B cell (primary cell): ENCODE measurements at regions not wholly inside any gene's neighbourhood (a gene's known extent, or its start where the extent isn't known, plus 50 kb on each side); places are given as distances from the start of the nearest gene placed in this dataset. TPM values are rescaled to one million over a fixed set of nuclear protein-coding genes. Genes with fewer than 3 reads are reported as not detected.

Experiments used
- ATAC-seq: fragments of 200-7000 bp; cut with Tn5 transposase; one replicate; pipeline ENCODE4 v1.10.0; 2021; ENCODE audit warnings: low read depth, mild to moderate bottlenecking, moderate number of reproducible peaks, moderate library complexity
- CTCF ChIA-PET: fragments of 350-600 bp; sonication (Branson Sonifier 250); formaldehyde crosslinking; loops from one replicate; lab custom pipeline; 2021; ENCODE audit warnings: antibody characterized with exemption, inconsistent platforms; lab: Charles Lee
- POLR2A ChIA-PET: fragments of 350-600 bp; sonication (Branson Sonifier 250); formaldehyde crosslinking; loops from one replicate; lab custom pipeline; 2021; ENCODE audit warnings: antibody characterized with exemption; lab: Charles Lee
- DNase-seq: peaks from one replicate; pipeline ENCODE4 v3.0.0; 2013
- H2AFZ ChIP-seq: 2 replicates; pipeline ENCODE4 v1.6.1; 2012; ENCODE audit warnings: mild to moderate bottlenecking, low read depth, low read length; ENCODE audit not compliant: insufficient read depth, poor library complexity, severe bottlenecking
- H3K27ac ChIP-seq, 2 donors: 1 replicate in 1 of 2; 2 replicates in 1 of 2; pipeline ENCODE4 v1.5.1; 2012 to 2013; ENCODE audit warnings: low read length in 2 of 2, mild to moderate bottlenecking in 2 of 2, moderate library complexity in 1 of 2
- H3K27me3 ChIP-seq, 4 experiments: fragments of 200-600 bp in 1 of 4; sonication (generic) in 1 of 4; replicated peaks in 1 of 4; 1 replicate in 2 of 4; 2 replicates in 2 of 4; pipeline versions ENCODE4 v1.6.1 to v1.7.0; 2013 to 2016; ENCODE audit warnings: low read length in 3 of 4, mild to moderate bottlenecking in 2 of 4, mixed read lengths in 1 of 4, moderate library complexity in 1 of 4; ENCODE audit not compliant: insufficient read depth in 4 of 4, control insufficient read depth in 3 of 4; ENCODE audit errors: control extremely low read depth in 1 of 4
- H3K36me3 ChIP-seq, 2 experiments: replicated peaks in 1 of 2; 1 replicate in 1 of 2; 2 replicates in 1 of 2; pipeline versions ENCODE4 v1.6.1 to v1.7.1; 2013; ENCODE audit warnings: low read length in 1 of 2; ENCODE audit not compliant: insufficient read depth in 2 of 2, control insufficient read depth in 1 of 2; ENCODE audit errors: control extremely low read depth in 1 of 2, extremely low read depth in 1 of 2
- H3K4me1 ChIP-seq, 2 donors: fragments of 200-600 bp in 1 of 2; sonication (generic) in 1 of 2; 1 replicate in 1 of 2; 2 replicates in 1 of 2; pipeline versions ENCODE4 v1.5.1 to v1.6.1; 2013 to 2017; ENCODE audit warnings: low read length in 2 of 2; ENCODE audit not compliant: control insufficient read depth in 2 of 2, insufficient read depth in 2 of 2
- H3K4me2 ChIP-seq: replicated peaks from 2 replicates; pipeline ENCODE3; 2012; ENCODE audit warnings: mild to moderate bottlenecking, low read depth, low read length; ENCODE audit not compliant: poor library complexity, severe bottlenecking
- H3K4me3 ChIP-seq, 5 experiments: fragments of 200-600 bp in 1 of 5; sonication (generic) in 1 of 5; 1 replicate in 3 of 5; 2 replicates in 2 of 5; pipeline versions ENCODE4 v1.5.1 to v1.7.0; 2011 to 2016; ENCODE audit warnings: low read length in 4 of 5, mild to moderate bottlenecking in 4 of 5, low read depth in 2 of 5, control low read depth in 1 of 5, moderate library complexity in 1 of 5; ENCODE audit not compliant: insufficient read depth in 1 of 5; ENCODE audit errors: control extremely low read depth in 1 of 5, extremely low read depth in 1 of 5
- H3K79me2 ChIP-seq: fragments of 200-600 bp; sonication (generic); one replicate; pipeline ENCODE4 v1.6.0; 2016; ENCODE audit warnings: low read length; ENCODE audit not compliant: control insufficient read depth, insufficient read depth
- H3K9ac ChIP-seq: fragments of 200-600 bp; sonication (generic); 2 replicates; pipeline ENCODE4 v1.6.1; 2017; ENCODE audit warnings: mild to moderate bottlenecking, low read length, moderate library complexity
- H3K9me3 ChIP-seq, 3 donors: one replicate each; pipeline versions ENCODE4 v1.6.1 to v1.7.1; 2013; ENCODE audit warnings: low read length in 2 of 3; ENCODE audit not compliant: control insufficient read depth in 2 of 3, insufficient read depth in 1 of 3; ENCODE audit errors: control extremely low read depth in 1 of 3
- H4K20me1 ChIP-seq: 2 replicates; pipeline ENCODE4 v1.6.0; 2012; ENCODE audit warnings: mild to moderate bottlenecking, low read length; ENCODE audit not compliant: insufficient read depth, control insufficient read depth, poor library complexity, severe bottlenecking
- H3K27ac Mint-ChIP-seq: one replicate; pipeline ENCODE4 v1.8.0; 2021; ENCODE audit warnings: mixed read lengths
- H3K27me3 Mint-ChIP-seq: one replicate; pipeline ENCODE4 v1.8.0; 2021; ENCODE audit warnings: mixed read lengths
- H3K4me1 Mint-ChIP-seq: one replicate; pipeline ENCODE4 v1.8.0; 2021; ENCODE audit warnings: mixed read lengths
- H3K4me3 Mint-ChIP-seq: one replicate; pipeline ENCODE4 v1.8.0; 2021; ENCODE audit warnings: mixed read lengths
- H3K9me3 Mint-ChIP-seq: one replicate; pipeline ENCODE4 v1.8.0; 2022; ENCODE audit warnings: mixed read lengths; ENCODE audit not compliant: insufficient read depth
- CTCF ChIP-seq: fragments of 200-600 bp; IDR thresholded peaks from one replicate; pipeline ENCODE4 v1.8.0; 2022; ENCODE audit warnings: antibody characterized with exemption, mild to moderate bottlenecking
- EZH2 ChIP-seq: IDR thresholded peaks from 2 replicates; pipeline ENCODE4 v1.6.1; 2012; ENCODE audit warnings: borderline replicate concordance, low read depth, mild to moderate bottlenecking, moderate library complexity, low read length; ENCODE audit not compliant: insufficient read depth, poor library complexity, severe bottlenecking
- WGBS: methylation state at CpG from one replicate; pipeline ENCODE4 v1.1.5; 2013; ENCODE audit warnings: missing lambda C conversion rate; ENCODE audit not compliant: insufficient coverage; 5-methylcytosine and 5-hydroxymethylcytosine counted together
- intact Hi-C: fragments of 100-400 bp; cut with micrococcal nuclease; formaldehyde crosslinking; loops from one replicate; pipeline ENCODE4 v1.10.0; 2022
- small RNA-seq: library from RNA; depleted of rRNA; stranded (forward); fragments of <200 nt; gene quantifications from one replicate; pipeline ENCODE3, GENCODE V24; 2012; ENCODE audit warnings: low replicate concordance, low read depth; ENCODE audit not compliant: insufficient read length

GRCh38 chr21:15676935-15677334 is 52.8 kb upstream of the USP25 start:
- H3K9ac ChIP-seq = no peak overlapping the region
- intact Hi-C loops = no loop called here
- H3K9me3 ChIP-seq = peaks cover 0 to 6% (median 0%) of the 10 kb centered on the region in 3 donors
- no peaks in the 10 kb centered on the region for H3K4me1 Mint-ChIP-seq
- H3K79me2 ChIP-seq = no peaks in the 10 kb centered on the region
- no peak overlapping the region for H3K27ac Mint-ChIP-seq
- TF ChIP-seq CTCF = no peak
- no peak for TF ChIP-seq EZH2
- no peaks in the 10 kb centered on the region for H3K27me3 ChIP-seq
- POLR2A ChIA-PET = no interaction called here
- no peak for DNase-seq
- H3K9me3 Mint-ChIP-seq = no peaks in the 10 kb centered on the region
- no peak overlapping the region for H2AFZ ChIP-seq
- CTCF ChIA-PET = no interaction called here
- no peaks in the 10 kb centered on the region for H3K4me1 ChIP-seq
- H3K27me3 Mint-ChIP-seq = peaks cover 3% of the 10 kb centered on the region
- H3K27ac ChIP-seq = no peak overlapping the region
- no CpG with 5 or more reads among the region's 1 CpG for WGBS
- no peak overlapping the region for H3K4me3 ChIP-seq
- H3K4me3 Mint-ChIP-seq = no peak overlapping the region
- no peaks in the 10 kb centered on the region for H4K20me1 ChIP-seq
- H3K4me2 ChIP-seq = no peak overlapping the region
- no peak for ATAC-seq
- H3K36me3 ChIP-seq = no peaks in the 10 kb centered on the region

- H3K9me3 Mint-ChIP-seq = no peaks in the 10 kb centered on the region
- Histone ChIP-seq H3K27ac (no peak overlapping the region), H3K9me3 (no peaks in the 10 kb centered on the region), H3K4me1 (no peaks in the 10 kb centered on the region), H3K4me2 (no peak overlapping the region), H3K79me2 (no peaks in the 10 kb centered on the region), H3K9ac (no peak overlapping the region), H3K4me3 (no peak overlapping the region), H3K27me3 (no peaks in the 10 kb centered on the region), H3K36me3 (no peaks in the 10 kb centered on the region), H2AFZ (no peak overlapping the region), H4K20me1 (no peaks in the 10 kb centered on the region)
- ChIA-PET CTCF (no interaction called here), POLR2A (no interaction called here)
- WGBS = no CpG with 5 or more reads among the region's 8 CpGs
- H3K4me1 Mint-ChIP-seq = no peaks in the 10 kb centered on the region
- DNase-seq = no peak
- peaks cover 3% of the 10 kb centered on the region for H3K27me3 Mint-ChIP-seq
- no peak overlapping the region for H3K4me3 Mint-ChIP-seq
- no peak for TF ChIP-seq EZH2
- no peak for TF ChIP-seq CTCF
- no peak overlapping the region for H3K27ac Mint-ChIP-seq
- no peak for ATAC-seq
- intact Hi-C loops = loop anchor here (5.0 kb wide), 1 partner anchor 148 kb away; no protein-coding TSS in a partner anchor
These were observed 50.2 kb upstream of the USP25 start for GRCh38 chr21:15679630-15680029.

Small RNAs in the stretch of these regions (small RNA-seq; reads per million reads assigned to genes)
- gene AF246928.1 (not detected), gene CYCSP42 (not detected), gene RNU6-1326P (not detected)
